HEK293 (cell line): ENCODE measurements at regions not wholly inside any gene's neighbourhood (a gene's known extent, or its start where the extent isn't known, plus 50 kb on each side); places are given as distances from the start of the nearest gene placed in this dataset.

Experiments used
- CTCF ChIA-PET: fragments of 350-600 bp; formaldehyde crosslinking; extraction: SDS; loops from one replicate; lab custom pipeline; 2021; ENCODE audit warnings: antibody characterized with exemption; lab: Yijun Ruan, JAX
- POLR2A ChIA-PET: fragments of 300-600 bp; formaldehyde crosslinking; extraction: SDS; loops from one replicate; lab custom pipeline; 2020; ENCODE audit warnings: antibody characterized with exemption, inconsistent platforms; lab: Yijun Ruan, JAX
- H3K27ac ChIP-seq: fragments of 200-500 bp; sonication (Bioruptor generic); 2 replicates; pipeline ENCODE4 v1.5.1; 2014; ENCODE audit warnings: low read depth, low read length, control low read depth, inconsistent platforms; ENCODE audit errors: extremely low read depth
- H3K36me3 ChIP-seq, 2 experiments: fragments of 200-500 bp in 1 of 2; sonication (Bioruptor generic) in 1 of 2; 1 replicate in 1 of 2; 2 replicates in 1 of 2; pipeline ENCODE4 v1.5.1; 2014 to 2017; ENCODE audit warnings: inconsistent platforms in 2 of 2, low read length in 2 of 2; ENCODE audit not compliant: control insufficient read depth in 2 of 2, insufficient read depth in 1 of 2
- H3K4me1 ChIP-seq: fragments of 200-500 bp; sonication (Bioruptor generic); 2 replicates; pipeline ENCODE4 v1.5.1; 2014; ENCODE audit warnings: mild to moderate bottlenecking, low read length, inconsistent platforms; ENCODE audit not compliant: control insufficient read depth, insufficient read depth
- H3K4me3 ChIP-seq: 2 replicates; pipeline ENCODE4 v1.5.1; 2011; ENCODE audit warnings: low read depth, mild to moderate bottlenecking, control low read depth, low read length, moderate library complexity
- H3K9me3 ChIP-seq: fragments of 200-500 bp; sonication (Bioruptor generic); 2 replicates; pipeline ENCODE4 v1.5.1; 2014; ENCODE audit warnings: low read depth, low read length, inconsistent platforms; ENCODE audit not compliant: control insufficient read depth, insufficient read depth
- KLF16 ChIP-seq: fragments of 450-650 bp; formaldehyde crosslinking; IDR thresholded peaks from 2 replicates; pipeline ENCODE4 v1.5.1; 2017; ENCODE audit warnings: missing biosample characterization, missing genetic modification characterization
- SCRT2 ChIP-seq: fragments of 450-650 bp; formaldehyde crosslinking; IDR thresholded peaks from 2 replicates; pipeline ENCODE4 v1.5.1; 2016; ENCODE audit warnings: missing biosample characterization, missing genetic modification characterization
- YY1 ChIP-seq: fragments of 450-650 bp; formaldehyde crosslinking; IDR thresholded peaks from 2 replicates; pipeline ENCODE4 v1.5.1; 2018; ENCODE audit warnings: missing biosample characterization, missing genetic modification characterization
- ZNF121 ChIP-seq: fragments of 450-650 bp; formaldehyde crosslinking; IDR thresholded peaks from 2 replicates; pipeline ENCODE4 v1.5.1; 2016; ENCODE audit warnings: missing biosample characterization, missing genetic modification characterization
- ZNF292 ChIP-seq: fragments of 450-650 bp; formaldehyde crosslinking; IDR thresholded peaks from 2 replicates; pipeline ENCODE4 v1.5.1; 2016; ENCODE audit warnings: low read depth, missing biosample characterization, missing genetic modification characterization, borderline replicate concordance
- ZNF548 ChIP-seq: fragments of 450-650 bp; formaldehyde crosslinking; IDR thresholded peaks from 2 replicates; pipeline ENCODE4 v1.5.1; 2016; ENCODE audit warnings: missing biosample characterization, missing genetic modification characterization
- ZNF558 ChIP-seq: fragments of 450-650 bp; formaldehyde crosslinking; IDR thresholded peaks from 2 replicates; pipeline ENCODE4 v1.5.1; 2016; ENCODE audit warnings: missing biosample characterization, missing genetic modification characterization
- ZNF600 ChIP-seq: fragments of 450-650 bp; formaldehyde crosslinking; IDR thresholded peaks from 2 replicates; pipeline ENCODE4 v1.5.1; 2016; ENCODE audit warnings: missing biosample characterization, missing genetic modification characterization
- ZNF626 ChIP-seq: fragments of 450-650 bp; sonication (Bioruptor Pico); formaldehyde crosslinking; IDR thresholded peaks from 2 replicates; pipeline ENCODE4 v1.5.1; 2018; ENCODE audit warnings: missing biosample characterization, missing genetic modification characterization, inconsistent platforms
- ZNF664 ChIP-seq: fragments of 450-650 bp; formaldehyde crosslinking; IDR thresholded peaks from 2 replicates; pipeline ENCODE4 v1.5.1; 2016; ENCODE audit warnings: missing biosample characterization, missing genetic modification characterization
- ZXDB ChIP-seq: fragments of 450-650 bp; formaldehyde crosslinking; IDR thresholded peaks from 2 replicates; pipeline ENCODE4 v1.5.1; 2016; ENCODE audit warnings: missing biosample characterization, missing genetic modification characterization
- TF ChIP-seq, protein P1 (sequence below): fragments of 450-650 bp; formaldehyde crosslinking; IDR thresholded peaks from 2 replicates; pipeline ENCODE4 v1.5.1; 2016; ENCODE audit warnings: missing biosample characterization, missing genetic modification characterization
- TF ChIP-seq, protein P2 (sequence below): fragments of 450-650 bp; formaldehyde crosslinking; IDR thresholded peaks from 2 replicates; pipeline ENCODE4 v1.5.1; 2016; ENCODE audit warnings: missing biosample characterization, missing genetic modification characterization
- TF ChIP-seq, protein P3 (sequence below): fragments of 450-650 bp; formaldehyde crosslinking; conservative IDR thresholded peaks from 2 replicates; pipeline ENCODE4 v1.5.1; 2016; ENCODE audit warnings: low read depth, missing biosample characterization, missing genetic modification characterization
- TF ChIP-seq, protein P4 (sequence below): fragments of 450-650 bp; formaldehyde crosslinking; IDR thresholded peaks from 2 replicates; pipeline ENCODE4 v1.5.1; 2016; ENCODE audit warnings: missing biosample characterization, missing genetic modification characterization, borderline replicate concordance
- TF ChIP-seq, protein P5 (sequence below): fragments of 450-650 bp; formaldehyde crosslinking; IDR thresholded peaks from 2 replicates; pipeline ENCODE4 v1.5.1; 2016; ENCODE audit warnings: missing biosample characterization, missing genetic modification characterization

GRCh38 chr6:87763901-87764300, 61.9 kb upstream of the AKIRIN2 start (continued):
- no peak for TF ChIP-seq KLF16 (tag by site-specific recombination)

DNA sequence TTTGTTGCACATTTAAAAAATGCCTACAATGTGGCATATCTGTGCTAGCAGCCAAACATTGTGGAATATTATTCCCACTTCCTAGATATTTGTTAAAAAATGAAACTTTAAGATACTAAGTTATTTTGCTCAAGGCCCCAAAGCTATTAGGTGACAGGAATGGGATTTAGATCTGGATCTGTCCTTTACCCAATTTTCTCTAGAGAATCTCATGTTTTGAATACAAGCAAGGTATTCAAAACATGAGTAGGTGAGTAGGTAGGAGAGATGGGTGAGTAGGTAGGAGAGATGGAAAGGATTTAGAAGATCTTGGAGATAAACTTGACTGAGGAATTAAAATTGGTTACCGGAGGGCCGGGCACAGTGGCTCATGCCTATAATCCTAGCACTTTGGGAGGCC, 61.2 kb upstream of the AKIRIN2 start:
- no peaks in the 10 kb centered on the region for H3K36me3 ChIP-seq
- H3K4me3 ChIP-seq = no peak overlapping the region
- CTCF ChIA-PET = no interaction called here
- no peak for TF ChIP-seq ZNF121
- TF ChIP-seq ZNF548 (tag by site-specific recombination) = no peak
- TF ChIP-seq ZNF626 (tag by site-specific recombination) = no peak
- TF ChIP-seq ZNF600 (tag by site-specific recombination) = no peak
- TF ChIP-seq, protein P1, sequence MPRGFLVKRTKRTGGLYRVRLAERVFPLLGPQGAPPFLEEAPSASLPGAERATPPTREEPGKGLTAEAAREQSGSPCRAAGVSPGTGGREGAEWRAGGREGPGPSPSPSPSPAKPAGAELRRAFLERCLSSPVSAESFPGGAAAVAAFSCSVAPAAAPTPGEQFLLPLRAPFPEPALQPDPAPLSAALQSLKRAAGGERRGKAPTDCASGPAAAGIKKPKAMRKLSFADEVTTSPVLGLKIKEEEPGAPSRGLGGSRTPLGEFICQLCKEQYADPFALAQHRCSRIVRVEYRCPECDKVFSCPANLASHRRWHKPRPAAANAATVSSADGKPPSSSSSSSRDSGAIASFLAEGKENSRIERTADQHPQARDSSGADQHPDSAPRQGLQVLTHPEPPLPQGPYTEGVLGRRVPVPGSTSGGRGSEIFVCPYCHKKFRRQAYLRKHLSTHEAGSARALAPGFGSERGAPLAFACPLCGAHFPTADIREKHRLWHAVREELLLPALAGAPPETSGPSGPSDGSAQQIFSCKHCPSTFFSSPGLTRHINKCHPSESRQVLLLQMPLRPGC (tag by site-specific recombination) = no peak
- TF ChIP-seq, protein P2, sequence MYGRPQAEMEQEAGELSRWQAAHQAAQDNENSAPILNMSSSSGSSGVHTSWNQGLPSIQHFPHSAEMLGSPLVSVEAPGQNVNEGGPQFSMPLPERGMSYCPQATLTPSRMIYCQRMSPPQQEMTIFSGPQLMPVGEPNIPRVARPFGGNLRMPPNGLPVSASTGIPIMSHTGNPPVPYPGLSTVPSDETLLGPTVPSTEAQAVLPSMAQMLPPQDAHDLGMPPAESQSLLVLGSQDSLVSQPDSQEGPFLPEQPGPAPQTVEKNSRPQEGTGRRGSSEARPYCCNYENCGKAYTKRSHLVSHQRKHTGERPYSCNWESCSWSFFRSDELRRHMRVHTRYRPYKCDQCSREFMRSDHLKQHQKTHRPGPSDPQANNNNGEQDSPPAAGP (tag by site-specific recombination) = no peak
- no peak for TF ChIP-seq ZNF292 (tag by site-specific recombination)
- TF ChIP-seq, all 188 proteins: peak for 0
- POLR2A ChIA-PET = no interaction called here
- Histone ChIP-seq H3K27ac (no peak overlapping the region), H3K4me1 (peaks cover 9% of the 10 kb centered on the region), H3K9me3 (no peaks in the 10 kb centered on the region; the same call in 1 of the 2 replicates)

GRCh38 chr6:87762116-87762515, 60.1 kb upstream of the AKIRIN2 start:
- CTCF ChIA-PET = no interaction called here

More at GRCh38 chr6:87762116-87762515, 60.1 kb upstream of the AKIRIN2 start:
- Histone ChIP-seq H3K27ac (no peak overlapping the region), H3K9me3 (no peaks in the 10 kb centered on the region; the same call in 1 of the 2 replicates), H3K36me3 (no peaks in the 10 kb centered on the region), H3K4me1 (peaks cover 11% of the 10 kb centered on the region), H3K4me3 (no peak overlapping the region)
- TF ChIP-seq, protein P3, sequence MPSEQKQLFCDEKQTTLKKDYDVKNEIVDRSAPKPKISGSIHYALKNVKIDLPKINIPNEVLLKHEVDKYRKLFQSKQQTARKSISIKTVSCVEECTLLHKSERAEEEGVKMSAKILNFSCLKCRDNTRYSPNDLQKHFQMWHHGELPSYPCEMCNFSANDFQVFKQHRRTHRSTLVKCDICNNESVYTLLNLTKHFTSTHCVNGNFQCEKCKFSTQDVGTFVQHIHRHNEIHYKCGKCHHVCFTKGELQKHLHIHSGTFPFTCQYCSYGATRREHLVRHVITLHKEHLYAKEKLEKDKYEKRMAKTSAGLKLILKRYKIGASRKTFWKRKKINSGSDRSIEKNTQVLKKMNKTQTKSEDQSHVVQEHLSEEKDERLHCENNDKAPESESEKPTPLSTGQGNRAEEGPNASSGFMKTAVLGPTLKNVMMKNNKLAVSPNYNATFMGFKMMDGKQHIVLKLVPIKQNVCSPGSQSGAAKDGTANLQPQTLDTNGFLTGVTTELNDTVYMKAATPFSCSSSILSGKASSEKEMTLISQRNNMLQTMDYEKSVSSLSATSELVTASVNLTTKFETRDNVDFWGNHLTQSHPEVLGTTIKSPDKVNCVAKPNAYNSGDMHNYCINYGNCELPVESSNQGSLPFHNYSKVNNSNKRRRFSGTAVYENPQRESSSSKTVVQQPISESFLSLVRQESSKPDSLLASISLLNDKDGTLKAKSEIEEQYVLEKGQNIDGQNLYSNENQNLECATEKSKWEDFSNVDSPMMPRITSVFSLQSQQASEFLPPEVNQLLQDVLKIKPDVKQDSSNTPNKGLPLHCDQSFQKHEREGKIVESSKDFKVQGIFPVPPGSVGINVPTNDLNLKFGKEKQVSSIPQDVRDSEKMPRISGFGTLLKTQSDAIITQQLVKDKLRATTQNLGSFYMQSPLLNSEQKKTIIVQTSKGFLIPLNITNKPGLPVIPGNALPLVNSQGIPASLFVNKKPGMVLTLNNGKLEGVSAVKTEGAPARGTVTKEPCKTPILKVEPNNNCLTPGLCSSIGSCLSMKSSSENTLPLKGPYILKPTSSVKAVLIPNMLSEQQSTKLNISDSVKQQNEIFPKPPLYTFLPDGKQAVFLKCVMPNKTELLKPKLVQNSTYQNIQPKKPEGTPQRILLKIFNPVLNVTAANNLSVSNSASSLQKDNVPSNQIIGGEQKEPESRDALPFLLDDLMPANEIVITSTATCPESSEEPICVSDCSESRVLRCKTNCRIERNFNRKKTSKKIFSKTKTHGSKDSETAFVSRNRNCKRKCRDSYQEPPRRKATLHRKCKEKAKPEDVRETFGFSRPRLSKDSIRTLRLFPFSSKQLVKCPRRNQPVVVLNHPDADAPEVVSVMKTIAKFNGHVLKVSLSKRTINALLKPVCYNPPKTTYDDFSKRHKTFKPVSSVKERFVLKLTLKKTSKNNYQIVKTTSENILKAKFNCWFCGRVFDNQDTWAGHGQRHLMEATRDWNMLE (tag by site-specific recombination) = no peak
- TF ChIP-seq ZNF558 (tag by site-specific recombination) = no peak
- TF ChIP-seq, protein P4, sequence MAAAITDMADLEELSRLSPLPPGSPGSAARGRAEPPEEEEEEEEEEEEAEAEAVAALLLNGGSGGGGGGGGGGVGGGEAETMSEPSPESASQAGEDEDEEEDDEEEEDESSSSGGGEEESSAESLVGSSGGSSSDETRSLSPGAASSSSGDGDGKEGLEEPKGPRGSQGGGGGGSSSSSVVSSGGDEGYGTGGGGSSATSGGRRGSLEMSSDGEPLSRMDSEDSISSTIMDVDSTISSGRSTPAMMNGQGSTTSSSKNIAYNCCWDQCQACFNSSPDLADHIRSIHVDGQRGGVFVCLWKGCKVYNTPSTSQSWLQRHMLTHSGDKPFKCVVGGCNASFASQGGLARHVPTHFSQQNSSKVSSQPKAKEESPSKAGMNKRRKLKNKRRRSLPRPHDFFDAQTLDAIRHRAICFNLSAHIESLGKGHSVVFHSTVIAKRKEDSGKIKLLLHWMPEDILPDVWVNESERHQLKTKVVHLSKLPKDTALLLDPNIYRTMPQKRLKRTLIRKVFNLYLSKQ (tag by site-specific recombination) = no peak
- no peak for TF ChIP-seq YY1
- no peak for TF ChIP-seq ZXDB
- no peak for TF ChIP-seq ZNF664 (tag by site-specific recombination)
- TF ChIP-seq, protein P5, sequence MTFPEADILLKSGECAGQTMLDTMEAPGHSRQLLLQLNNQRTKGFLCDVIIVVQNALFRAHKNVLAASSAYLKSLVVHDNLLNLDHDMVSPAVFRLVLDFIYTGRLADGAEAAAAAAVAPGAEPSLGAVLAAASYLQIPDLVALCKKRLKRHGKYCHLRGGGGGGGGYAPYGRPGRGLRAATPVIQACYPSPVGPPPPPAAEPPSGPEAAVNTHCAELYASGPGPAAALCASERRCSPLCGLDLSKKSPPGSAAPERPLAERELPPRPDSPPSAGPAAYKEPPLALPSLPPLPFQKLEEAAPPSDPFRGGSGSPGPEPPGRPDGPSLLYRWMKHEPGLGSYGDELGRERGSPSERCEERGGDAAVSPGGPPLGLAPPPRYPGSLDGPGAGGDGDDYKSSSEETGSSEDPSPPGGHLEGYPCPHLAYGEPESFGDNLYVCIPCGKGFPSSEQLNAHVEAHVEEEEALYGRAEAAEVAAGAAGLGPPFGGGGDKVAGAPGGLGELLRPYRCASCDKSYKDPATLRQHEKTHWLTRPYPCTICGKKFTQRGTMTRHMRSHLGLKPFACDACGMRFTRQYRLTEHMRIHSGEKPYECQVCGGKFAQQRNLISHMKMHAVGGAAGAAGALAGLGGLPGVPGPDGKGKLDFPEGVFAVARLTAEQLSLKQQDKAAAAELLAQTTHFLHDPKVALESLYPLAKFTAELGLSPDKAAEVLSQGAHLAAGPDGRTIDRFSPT (tag by site-specific recombination) = no peak
- no peak for TF ChIP-seq SCRT2 (tag by site-specific recombination)
- POLR2A ChIA-PET = no interaction called here
